IMR-90 (cell line): ENCODE measurements at regions not wholly inside any gene's neighbourhood (a gene's known extent, or its start where the extent isn't known, plus 50 kb on each side); places are given as distances from the start of the nearest gene placed in this dataset.

Experiments used
- ATAC-seq: fragments of 200-7000 bp; cut with Tn5 transposase; 2 replicates; pipeline ENCODE4 v1.9.1; 2020; ENCODE audit warnings: low read depth, mild to moderate bottlenecking, moderate library complexity
- BruUV-seq: library from RNA; stranded (reverse); fragments of 400-500 nt; replicated peaks from 2 replicates; lab custom pipeline; 2021; lab: Mats Ljungman, UMichigan
- CTCF ChIA-PET: fragments of 300-600 bp; formaldehyde crosslinking; extraction: SDS; loops from one replicate; lab custom pipeline; 2021; ENCODE audit warnings: antibody characterized with exemption; lab: Yijun Ruan, JAX
- POLR2A ChIA-PET: fragments of 300-600 bp; sonication (Branson Sonifier 250); formaldehyde crosslinking; loops from one replicate; lab custom pipeline; 2022; ENCODE audit warnings: antibody characterized with exemption; ENCODE audit not compliant: unreplicated experiment; lab: Charles Lee
- DNase-seq: peaks from one replicate; pipeline ENCODE4 v3.0.0; 2013
- H2AFZ ChIP-seq: replicated peaks from 2 replicates; pipeline ENCODE3; 2013; ENCODE audit warnings: low read length, mild to moderate bottlenecking; ENCODE audit not compliant: poor library complexity
- H2AK5ac ChIP-seq: 2 replicates; pipeline ENCODE4 v1.6.1; 2013; ENCODE audit warnings: low read depth, low read length, inconsistent platforms
- H2AK9ac ChIP-seq: replicated peaks from 2 replicates; pipeline ENCODE3; 2013; ENCODE audit warnings: mild to moderate bottlenecking, low read depth, low read length, moderate library complexity; ENCODE audit not compliant: poor library complexity
- H2BK120ac ChIP-seq: 2 replicates; pipeline ENCODE4 v1.6.1; 2013; ENCODE audit warnings: low read depth, low read length, inconsistent platforms
- H2BK15ac ChIP-seq: 3 replicates; pipeline ENCODE4 v1.6.1; 2013; ENCODE audit warnings: low read depth, low read length, inconsistent platforms
- H2BK20ac ChIP-seq: 2 replicates; pipeline ENCODE4 v1.6.1; 2013; ENCODE audit warnings: low read depth, mild to moderate bottlenecking, inconsistent platforms, low read length, moderate library complexity
- H2BK5ac ChIP-seq: 2 replicates; pipeline ENCODE4 v1.6.1; 2013; ENCODE audit warnings: mild to moderate bottlenecking, low read depth, low read length, inconsistent platforms; ENCODE audit not compliant: poor library complexity, severe bottlenecking
- H3K14ac ChIP-seq: replicated peaks from 2 replicates; pipeline ENCODE4 v1.6.1; 2013; ENCODE audit warnings: low read depth, low read length, inconsistent platforms
- H3K18ac ChIP-seq: 2 replicates; pipeline ENCODE4 v1.6.1; 2013; ENCODE audit warnings: low read depth, low read length, control low read depth
- H3K23ac ChIP-seq: 2 replicates; pipeline ENCODE4 v1.6.1; 2013; ENCODE audit warnings: low read depth, low read length, inconsistent platforms
- H3K27ac ChIP-seq: 2 replicates; pipeline ENCODE4 v1.5.1; 2013; ENCODE audit warnings: mild to moderate bottlenecking, control low read depth, low read length; ENCODE audit not compliant: insufficient read depth
- H3K27me3 ChIP-seq: 2 replicates; pipeline ENCODE4 v1.6.1; 2013; ENCODE audit warnings: low read length; ENCODE audit not compliant: control insufficient read depth, insufficient read depth
- H3K36me3 ChIP-seq: 2 replicates; pipeline ENCODE4 v1.6.1; 2013; ENCODE audit warnings: low read length, mixed read lengths; ENCODE audit not compliant: control insufficient read depth, insufficient read depth
- H3K4ac ChIP-seq: 2 replicates; pipeline ENCODE4 v1.6.1; 2013; ENCODE audit warnings: low read depth, low read length, inconsistent platforms
- H3K4me1 ChIP-seq: 2 replicates; pipeline ENCODE4 v1.6.1; 2013; ENCODE audit warnings: low read length, mixed read lengths; ENCODE audit not compliant: control insufficient read depth, insufficient read depth
- H3K4me2 ChIP-seq: 2 replicates; pipeline ENCODE4 v1.6.1; 2013; ENCODE audit warnings: low read depth, mild to moderate bottlenecking, control low read depth, low read length, moderate library complexity
- H3K4me3 ChIP-seq: 2 replicates; pipeline ENCODE4 v1.5.1; 2013; ENCODE audit warnings: low read depth, mild to moderate bottlenecking, control low read depth, low read length, moderate library complexity; ENCODE audit not compliant: insufficient read depth
- H3K56ac ChIP-seq: 2 replicates; pipeline ENCODE4 v1.6.1; 2013; ENCODE audit warnings: low read length, inconsistent platforms; ENCODE audit not compliant: insufficient read depth; ENCODE audit errors: extremely low read depth
- H3K79me1 ChIP-seq, 2 experiments: 2 replicates each; pipeline ENCODE4 v1.6.1; 2013; ENCODE audit warnings: low read length in 2 of 2, inconsistent platforms in 1 of 2, low read depth in 1 of 2
- H3K9ac ChIP-seq: 2 replicates; pipeline ENCODE4 v1.6.1; 2013; ENCODE audit warnings: low read depth, low read length, control low read depth
- H3K9me1 ChIP-seq: 2 replicates; pipeline ENCODE4 v1.6.1; 2013; ENCODE audit warnings: low read length, inconsistent platforms; ENCODE audit not compliant: insufficient read depth
- H3K9me3 ChIP-seq: 2 replicates; pipeline ENCODE4 v1.6.1; 2013; ENCODE audit warnings: low read length; ENCODE audit not compliant: control insufficient read depth, insufficient read depth
- H4K20me1 ChIP-seq: 2 replicates; pipeline ENCODE4 v1.6.1; 2013; ENCODE audit warnings: low read length, inconsistent platforms; ENCODE audit not compliant: insufficient read depth
- H4K5ac ChIP-seq: 2 replicates; pipeline ENCODE4 v1.6.1; 2013; ENCODE audit warnings: mild to moderate bottlenecking, low read depth, low read length, control low read depth
- H4K8ac ChIP-seq, 2 experiments: 2 replicates each; pipeline ENCODE4 v1.6.1; 2013; ENCODE audit warnings: low read depth in 2 of 2, low read length in 2 of 2, control low read depth in 1 of 2, inconsistent platforms in 1 of 2
- H4K91ac ChIP-seq: 2 replicates; pipeline ENCODE4 v1.6.1; 2013; ENCODE audit warnings: low read depth, low read length, inconsistent platforms; ENCODE audit not compliant: insufficient read depth
- CHD1 ChIP-seq: IDR thresholded peaks from 2 replicates; pipeline ENCODE4 v1.6.1; 2012; ENCODE audit warnings: low read depth, low read length, improper control_type of control experiment
- FOS ChIP-seq: fragments of 150-350 bp; IDR thresholded peaks from 2 replicates; pipeline ENCODE4 v1.6.1; 2016; ENCODE audit warnings: low read depth, low read length
- MAZ ChIP-seq: IDR thresholded peaks from 2 replicates; pipeline ENCODE4 v1.6.1; 2012; ENCODE audit warnings: low read depth, mild to moderate bottlenecking, low read length, improper control_type of control experiment, moderate library complexity, borderline replicate concordance
- RAD21 ChIP-seq: IDR thresholded peaks from 2 replicates; pipeline ENCODE4 v1.6.1; 2012; ENCODE audit warnings: low read length, improper control_type of control experiment
- SMC3 ChIP-seq: fragments of 150-350 bp; IDR thresholded peaks from 2 replicates; pipeline ENCODE4 v1.6.1; 2016; ENCODE audit warnings: low read depth, mild to moderate bottlenecking, antibody characterized with exemption, low read length, moderate library complexity
- WGBS, 2 experiments: methylation state at CpG; one replicate each; pipeline versions ENCODE4 v1.1.5 to v1.1.7; 2013; ENCODE audit warnings: missing lambda C conversion rate in 2 of 2; ENCODE audit not compliant: insufficient read length in 1 of 2; ENCODE audit errors: extremely low coverage in 2 of 2; 5-methylcytosine and 5-hydroxymethylcytosine counted together
- dilution Hi-C: fragments of 300-500 bp; cut with HindIII; formaldehyde crosslinking; loops from one replicate; pipeline ENCODE4 v1.14.3; 2018; ENCODE audit warnings: low sequenced_read_pairs; ENCODE audit not compliant: unreplicated experiment
- in situ Hi-C: fragments of 300-500 bp; cut with MboI; formaldehyde crosslinking; loops from 3 replicates; pipeline ENCODE4 v1.14.3; 2019; ENCODE audit warnings: low sequenced_read_pairs, inconsistent platforms, mixed read lengths
- intact Hi-C: fragments of 100-400 bp; cut with micrococcal nuclease; formaldehyde crosslinking; loops from 2 replicates; pipeline ENCODE4 v1.10.0; 2022
- TF ChIP-seq, protein P1 (sequence below): fragments of 150-350 bp; IDR thresholded peaks from 2 replicates; pipeline ENCODE4 v1.6.1; 2016; ENCODE audit warnings: low read depth, mild to moderate bottlenecking, low read length, moderate library complexity, borderline replicate concordance
- TF ChIP-seq, protein P2 (sequence below): conservative IDR thresholded peaks from 2 replicates; pipeline ENCODE4 v1.5.1; 2012; ENCODE audit warnings: mild to moderate bottlenecking, low read depth, low read length, improper control_type of control experiment

DNA sequence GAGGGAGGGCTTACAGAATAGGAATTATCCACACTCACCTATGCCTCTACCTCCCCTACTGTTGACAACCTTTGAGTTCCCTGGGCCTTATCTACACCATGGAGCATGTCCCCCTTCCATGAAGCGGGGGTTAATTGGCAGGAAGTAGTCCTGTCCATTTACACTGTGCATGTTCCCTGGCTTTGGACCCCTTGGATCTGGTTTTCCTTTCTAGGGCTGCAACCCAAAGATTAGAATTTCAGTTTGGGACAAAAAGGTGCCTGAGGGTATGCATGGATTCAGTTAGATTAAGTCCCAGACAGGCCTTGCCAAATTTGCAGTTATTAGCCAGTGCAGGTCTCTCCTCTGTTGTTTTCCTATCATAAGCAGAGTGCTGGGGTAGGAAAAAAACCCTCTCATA lies 180.3 kb downstream of the CMPK2 start:
- Histone ChIP-seq H3K14ac (no peak overlapping the region), H2BK15ac (no peak overlapping the region), H3K79me1 (no peaks in the 10 kb centered on the region), H2BK20ac (no peak overlapping the region), H4K5ac (no peak overlapping the region), H3K18ac (no peak overlapping the region), H2AK9ac (no peak overlapping the region), H2BK120ac (no peak overlapping the region), H4K20me1 (no peaks in the 10 kb centered on the region), H2BK5ac (no peak overlapping the region), H4K91ac (no peak overlapping the region), H3K27ac (no peak overlapping the region), H3K9me1 (no peaks in the 10 kb centered on the region), H3K36me3 (no peaks in the 10 kb centered on the region), H4K8ac (no peak overlapping the region), H3K4me1 (no peaks in the 10 kb centered on the region), H3K4ac (no peak overlapping the region), H3K23ac (no peak overlapping the region), H2AK5ac (no peak overlapping the region), H3K27me3 (no peaks in the 10 kb centered on the region), H3K9me3 (0 out of 2 replicates have a peak, but pooled peaks cover 2% of the 10 kb centered on the region), H3K56ac (no peak overlapping the region), H3K9ac (no peak overlapping the region), H2AFZ (no peak overlapping the region), H3K4me3 (no peak overlapping the region), H3K4me2 (no peak overlapping the region)
- CTCF ChIA-PET, result no interaction called here
- DNase-seq (no peak), ATAC-seq (no peak)
- intact Hi-C loops (no loop called here), in situ Hi-C loops (no loop called here), dilution Hi-C loops (no loop called here)
- POLR2A ChIA-PET, result no interaction called here
- no peak for TF ChIP-seq CHD1
- no peak for TF ChIP-seq SMC3
- TF ChIP-seq MAZ, result no peak
- TF ChIP-seq, protein P1, sequence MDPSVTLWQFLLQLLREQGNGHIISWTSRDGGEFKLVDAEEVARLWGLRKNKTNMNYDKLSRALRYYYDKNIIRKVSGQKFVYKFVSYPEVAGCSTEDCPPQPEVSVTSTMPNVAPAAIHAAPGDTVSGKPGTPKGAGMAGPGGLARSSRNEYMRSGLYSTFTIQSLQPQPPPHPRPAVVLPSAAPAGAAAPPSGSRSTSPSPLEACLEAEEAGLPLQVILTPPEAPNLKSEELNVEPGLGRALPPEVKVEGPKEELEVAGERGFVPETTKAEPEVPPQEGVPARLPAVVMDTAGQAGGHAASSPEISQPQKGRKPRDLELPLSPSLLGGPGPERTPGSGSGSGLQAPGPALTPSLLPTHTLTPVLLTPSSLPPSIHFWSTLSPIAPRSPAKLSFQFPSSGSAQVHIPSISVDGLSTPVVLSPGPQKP, result no peak
- TF ChIP-seq, protein P2, sequence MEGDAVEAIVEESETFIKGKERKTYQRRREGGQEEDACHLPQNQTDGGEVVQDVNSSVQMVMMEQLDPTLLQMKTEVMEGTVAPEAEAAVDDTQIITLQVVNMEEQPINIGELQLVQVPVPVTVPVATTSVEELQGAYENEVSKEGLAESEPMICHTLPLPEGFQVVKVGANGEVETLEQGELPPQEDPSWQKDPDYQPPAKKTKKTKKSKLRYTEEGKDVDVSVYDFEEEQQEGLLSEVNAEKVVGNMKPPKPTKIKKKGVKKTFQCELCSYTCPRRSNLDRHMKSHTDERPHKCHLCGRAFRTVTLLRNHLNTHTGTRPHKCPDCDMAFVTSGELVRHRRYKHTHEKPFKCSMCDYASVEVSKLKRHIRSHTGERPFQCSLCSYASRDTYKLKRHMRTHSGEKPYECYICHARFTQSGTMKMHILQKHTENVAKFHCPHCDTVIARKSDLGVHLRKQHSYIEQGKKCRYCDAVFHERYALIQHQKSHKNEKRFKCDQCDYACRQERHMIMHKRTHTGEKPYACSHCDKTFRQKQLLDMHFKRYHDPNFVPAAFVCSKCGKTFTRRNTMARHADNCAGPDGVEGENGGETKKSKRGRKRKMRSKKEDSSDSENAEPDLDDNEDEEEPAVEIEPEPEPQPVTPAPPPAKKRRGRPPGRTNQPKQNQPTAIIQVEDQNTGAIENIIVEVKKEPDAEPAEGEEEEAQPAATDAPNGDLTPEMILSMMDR, result no peak
- no peak for TF ChIP-seq FOS
- TF ChIP-seq RAD21, result no peak
- no TSS peak for BruUV-seq
- whole genome bisulfite sequencing, 2 experiments, result no CpG with 5 or more reads among the region's 1 CpG
